HG02642 (cell line): ENCODE measurements at regions not wholly inside any gene's neighbourhood (a gene's known extent, or its start where the extent isn't known, plus 50 kb on each side); places are given as distances from the start of the nearest gene placed in this dataset.
"Not testable (repeated sequence)": the region's sequence is repeated elsewhere in the genome, so short reads cannot be mapped to it uniquely, and the experiment has no call there.

Source experiments
- ATAC-seq: cut with Tn5 transposase; IDR thresholded peaks from one replicate; pipeline ENCODE4 v1.9.1; 2021; ENCODE audit warnings: mild to moderate bottlenecking; ENCODE audit not compliant: unreplicated experiment, poor library complexity

DNA sequence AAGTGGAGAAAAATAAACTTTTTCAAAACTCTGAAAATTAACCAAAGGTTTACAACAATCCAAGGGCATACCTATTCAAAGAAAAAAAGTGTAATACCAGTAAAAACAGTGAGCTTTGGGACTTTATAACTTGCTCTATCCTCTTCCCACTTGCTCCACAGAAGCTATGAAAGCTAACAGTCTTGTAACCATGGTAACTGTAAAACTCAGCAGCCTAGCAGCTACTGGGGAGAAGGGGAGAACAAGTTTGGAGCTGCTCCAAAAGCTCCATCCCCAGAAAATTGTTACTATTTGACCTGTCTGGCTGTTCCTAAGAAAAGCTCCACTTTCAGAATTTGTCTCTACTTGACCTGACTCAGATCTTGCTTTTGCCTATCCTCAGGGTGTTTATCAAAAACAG lies 191.5 kb downstream of the OTUD1 start:
- ATAC-seq, result no peak

DNA sequence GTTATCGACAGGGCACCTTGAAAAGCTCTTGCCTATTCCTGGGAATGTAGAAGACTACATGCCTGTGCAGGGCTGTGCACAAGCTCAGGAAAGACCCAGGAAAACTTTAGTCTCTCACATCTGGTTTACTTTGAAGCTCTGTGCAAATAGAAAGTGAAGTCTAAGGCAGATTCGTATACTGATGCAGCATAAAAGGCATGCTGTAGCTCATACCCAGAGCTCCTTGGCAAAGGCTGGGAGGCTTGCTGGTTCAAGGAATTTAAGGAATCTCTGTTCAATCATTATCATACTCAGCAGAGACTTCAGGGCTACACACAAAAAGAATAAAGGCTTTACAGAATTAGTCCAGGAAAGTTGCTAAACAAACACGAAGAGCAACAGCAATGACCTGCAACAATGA lies 192.0 kb downstream of the OTUD1 start:
- ATAC-seq, result no peak

DNA sequence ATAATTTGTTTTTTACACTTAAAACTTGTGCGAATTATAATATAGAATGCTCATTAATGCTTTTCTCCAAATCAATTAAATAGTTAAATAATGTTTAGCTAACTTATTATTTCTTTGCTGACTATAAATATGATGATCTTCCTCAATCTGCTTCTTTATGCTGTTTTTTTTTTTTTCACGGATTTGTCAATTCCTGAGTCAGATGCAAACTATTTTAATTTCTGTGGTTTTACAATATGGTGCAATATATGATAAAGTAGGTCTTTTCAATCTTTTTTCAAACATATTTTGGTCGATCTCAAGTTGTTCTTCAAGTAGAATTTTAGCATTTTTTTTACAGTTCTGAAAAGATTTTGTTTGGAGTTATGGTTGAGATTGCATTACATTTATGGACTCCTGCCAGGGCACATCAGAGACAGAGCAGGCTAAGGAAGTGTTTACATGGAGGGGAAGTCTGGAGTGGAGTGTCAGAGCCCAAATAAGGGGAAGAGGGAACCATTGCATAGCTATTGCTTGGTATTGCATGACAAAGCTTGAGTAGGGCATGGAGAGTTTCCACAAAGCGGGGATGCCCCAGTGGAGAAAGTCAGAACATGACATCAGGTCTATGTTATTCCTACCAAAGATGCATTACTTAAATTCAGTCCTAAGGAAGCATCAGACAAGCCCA lies 204.4 kb downstream of the OTUD1 start:
- no peak for ATAC-seq

DNA sequence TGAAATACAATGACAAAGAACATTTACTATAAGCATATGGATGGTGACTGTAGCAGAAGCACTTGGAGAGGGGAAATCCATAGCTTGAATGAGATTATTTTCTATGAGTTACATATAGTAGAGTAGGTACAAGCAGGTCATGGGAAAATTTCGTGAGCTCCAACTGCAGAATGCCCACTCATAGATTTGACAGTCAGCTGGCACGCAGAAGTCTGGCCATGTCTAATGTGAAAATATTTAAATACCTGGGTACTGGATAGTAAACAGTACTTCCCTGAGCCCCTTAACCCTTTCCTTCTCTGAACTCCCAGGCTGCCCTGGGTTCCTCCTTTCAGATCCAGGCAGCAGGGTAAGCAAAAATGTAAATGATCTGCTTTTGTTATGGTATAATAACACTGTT lies 209.7 kb downstream of the OTUD1 start:
- ATAC-seq, result no peak

GRCh38 chr10:23656735-23657134 lies 217.9 kb downstream of the OTUD1 start:
- ATAC-seq, result no peak

GRCh38 chr10:23657677-23658076 lies 218.8 kb downstream of the OTUD1 start:
- ATAC-seq, result no peak

DNA sequence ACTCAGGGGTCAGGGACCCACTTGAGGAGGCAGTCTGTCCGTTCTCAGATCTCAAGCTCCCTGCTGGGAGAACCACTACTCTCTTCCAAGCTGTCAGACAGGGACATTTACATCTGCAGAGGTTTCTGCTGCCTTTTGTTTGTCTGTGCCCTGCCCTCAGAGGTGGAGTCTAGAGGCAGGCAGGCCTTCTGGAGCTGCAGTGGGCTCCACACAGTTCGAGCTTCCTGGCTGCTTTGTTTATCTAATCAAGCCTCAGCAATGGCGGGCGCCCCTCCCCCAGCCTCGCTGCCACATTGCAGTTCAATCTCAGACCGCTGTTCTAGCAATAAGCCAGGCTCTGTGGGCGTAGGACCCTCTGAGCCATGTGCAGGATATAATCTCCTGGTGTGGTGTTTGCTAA lies 233.0 kb downstream of the OTUD1 start:
- not testable (repeated sequence) for ATAC-seq

DNA sequence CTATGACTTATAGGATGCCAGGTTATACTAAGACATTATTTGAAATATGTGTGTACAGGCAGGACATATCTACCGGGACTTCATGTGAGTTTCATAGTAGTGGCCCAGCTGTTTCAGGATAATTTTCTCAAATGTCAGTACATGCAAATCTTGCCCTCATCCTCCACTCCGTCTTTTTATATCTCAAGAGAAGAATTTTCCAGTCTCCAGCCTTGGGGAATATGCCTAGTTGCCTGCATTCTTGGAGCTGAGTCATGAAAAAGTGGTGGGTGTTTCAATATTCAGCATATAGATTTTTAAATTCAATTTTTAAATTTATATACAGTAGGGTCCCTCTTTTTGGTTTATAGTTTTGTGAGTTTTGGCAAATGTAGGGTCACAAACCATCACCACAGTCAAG lies 236.7 kb downstream of the OTUD1 start:
- no peak for ATAC-seq

- ATAC-seq, result no peak
Observed at GRCh38 chr10:23676296-23676695, 237.4 kb downstream of the OTUD1 start.

GRCh38 chr10:23686722-23687121 lies 247.8 kb downstream of the OTUD1 start:
- ATAC-seq, result no peak

- ATAC-seq, result no peak
Observed at GRCh38 chr10:23692736-23693135, 253.9 kb downstream of the OTUD1 start.

DNA sequence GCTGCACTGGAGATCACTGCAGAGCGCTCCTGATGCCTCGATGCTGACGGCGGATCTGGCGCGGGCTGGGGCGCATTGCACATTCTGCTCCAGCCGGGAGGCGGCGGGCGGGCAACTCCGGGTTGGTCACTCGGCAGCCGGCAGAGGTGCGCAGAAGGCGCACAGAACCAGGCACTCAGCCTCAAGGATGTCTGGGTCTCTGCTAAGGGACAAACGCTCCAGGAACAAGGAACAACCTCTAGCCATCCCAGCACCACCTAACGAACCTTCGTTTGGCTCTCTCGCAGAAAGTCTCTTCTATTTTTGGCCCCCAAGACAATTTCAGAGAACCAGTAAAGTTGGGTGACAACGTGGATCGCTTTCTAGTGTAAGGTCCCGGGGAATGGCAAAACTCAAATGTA lies 254.6 kb downstream of the OTUD1 start:
- no peak for ATAC-seq

DNA sequence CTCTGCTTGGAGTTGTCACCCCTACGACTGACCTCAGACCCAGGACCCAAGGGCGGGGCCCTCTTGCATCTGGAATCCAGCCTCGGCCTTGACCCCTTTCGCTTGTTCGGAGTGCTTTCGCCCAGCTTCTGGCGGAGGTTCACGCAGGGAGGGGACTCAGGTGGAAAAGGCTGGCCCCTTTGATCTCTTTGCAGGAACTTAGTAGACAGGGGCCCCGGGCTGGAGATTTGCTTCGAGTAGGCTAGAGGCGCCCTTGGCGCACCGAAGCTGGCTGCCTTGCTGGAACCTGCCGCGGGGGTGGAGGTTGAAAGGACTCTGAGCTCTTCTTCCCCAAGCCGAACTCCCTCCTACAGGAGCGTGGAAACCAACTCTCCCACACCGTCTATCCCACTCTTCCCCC lies 255.1 kb downstream of the OTUD1 start:
- ATAC-seq, result no peak

- no peak for ATAC-seq
Observed at GRCh38 chr10:23694446-23694920, 255.6 kb downstream of the OTUD1 start.

DNA sequence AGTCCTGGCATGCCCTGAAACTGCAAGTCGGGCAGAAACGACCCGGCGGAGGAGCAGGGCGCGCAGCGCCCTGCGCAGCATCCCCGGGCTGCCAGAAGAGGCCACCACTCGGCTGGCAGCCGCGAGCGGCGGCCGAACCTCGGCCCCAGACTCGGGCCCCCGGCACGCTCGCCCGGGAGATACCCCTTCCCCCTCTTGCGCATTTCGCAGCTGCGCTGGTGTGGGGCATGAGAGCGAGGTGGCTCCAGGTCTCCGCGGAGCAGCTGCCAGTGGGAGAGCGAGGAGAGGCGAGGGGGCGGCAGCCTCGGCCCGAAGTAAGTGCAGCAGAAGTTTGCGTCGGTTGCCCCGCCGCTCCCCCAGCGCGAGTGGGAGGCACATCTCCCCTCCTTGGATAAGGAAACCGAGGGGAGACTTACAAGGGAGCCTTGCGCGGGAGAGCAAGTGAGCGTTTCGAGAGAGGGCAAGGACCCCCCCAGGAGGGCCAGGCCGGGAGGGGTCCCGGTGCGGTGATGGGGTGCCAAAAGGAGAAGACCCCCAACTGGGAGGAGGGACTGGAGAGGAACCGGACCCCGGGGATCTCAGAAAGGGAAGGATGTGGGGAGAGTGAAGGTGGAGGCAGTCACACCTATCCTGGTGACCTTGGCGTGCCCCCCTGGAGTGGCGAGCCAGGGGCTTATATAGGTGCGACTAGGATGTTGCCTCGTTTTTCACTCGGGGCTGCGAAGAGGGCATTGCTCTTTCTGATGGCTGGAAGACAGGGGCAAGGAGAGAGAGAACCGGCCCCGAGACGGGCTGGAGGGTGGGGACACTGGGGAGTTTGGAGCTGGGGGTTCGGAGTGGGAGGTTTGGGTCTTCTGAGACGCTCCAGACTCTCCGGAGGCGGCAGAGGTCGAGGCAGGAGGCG lies 256.3 kb downstream of the OTUD1 start:
- no peak for ATAC-seq

- no peak for ATAC-seq
Observed at GRCh38 chr10:23695825-23696420, 257.0 kb downstream of the OTUD1 start.

DNA sequence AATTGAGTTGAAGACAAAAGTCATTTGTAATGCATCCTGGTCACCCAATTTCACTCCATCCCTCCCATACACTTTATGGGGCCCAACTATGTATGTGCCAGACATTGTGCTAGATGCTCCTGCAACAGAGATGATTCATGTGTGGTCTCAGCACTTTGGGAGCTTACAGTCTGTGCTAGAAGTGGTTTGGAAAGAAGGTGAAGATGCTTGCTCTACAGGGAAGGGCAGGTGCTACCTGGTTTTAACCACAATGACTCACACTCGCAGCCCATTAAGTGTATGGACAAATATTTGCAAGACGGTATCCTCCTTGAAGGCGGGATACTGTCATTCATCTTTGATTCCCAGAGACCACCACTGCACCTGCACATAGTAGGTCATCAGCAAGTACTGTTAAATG lies 257.6 kb downstream of the OTUD1 start:
- ATAC-seq, result no peak

DNA sequence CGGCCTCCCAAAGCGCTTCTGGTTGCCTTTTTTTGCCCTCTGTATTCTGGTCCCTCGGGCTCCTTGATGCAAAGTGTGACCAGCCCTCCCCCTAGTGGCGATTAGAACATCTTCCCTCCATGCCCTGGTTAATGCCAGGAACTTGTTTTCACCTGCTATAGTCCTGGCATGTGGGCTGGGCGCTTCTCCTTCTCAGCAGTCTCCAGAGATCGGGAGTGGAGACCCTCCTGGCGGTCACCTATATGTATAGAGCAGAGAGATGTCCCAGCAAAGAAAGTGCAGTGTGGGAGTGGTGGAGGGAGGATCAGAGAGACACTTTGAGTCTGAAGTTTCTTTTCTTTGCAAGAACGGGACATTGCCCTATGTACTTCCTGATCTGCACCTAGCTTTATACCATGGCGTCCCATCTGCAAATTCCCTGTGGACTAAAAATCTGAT lies 264.1 kb downstream of the OTUD1 start:
- peak; percentile 98 for ATAC-seq

GRCh38 chr10:23715363-23715762 lies 276.5 kb downstream of the OTUD1 start:
- no peak for ATAC-seq

GRCh38 chr10:23717913-23718312 lies 279.0 kb downstream of the OTUD1 start:
- no peak for ATAC-seq

DNA sequence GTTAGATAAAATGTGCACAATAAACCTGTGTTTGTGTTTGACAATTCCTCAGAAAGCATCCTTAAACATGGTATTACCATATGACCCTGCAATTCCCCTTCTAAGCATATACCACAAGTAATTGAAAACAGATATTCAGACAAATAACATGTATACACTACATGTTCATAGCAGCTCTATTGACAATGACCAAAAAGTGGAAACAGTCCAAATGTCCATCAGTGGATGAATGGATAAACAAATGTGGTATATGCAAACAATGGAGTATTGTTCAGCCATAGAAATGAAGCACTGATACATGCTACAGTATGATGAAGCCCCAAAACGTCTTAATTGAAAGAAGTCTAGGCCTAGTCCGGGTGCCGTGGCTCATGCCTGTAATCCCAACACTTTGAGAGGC lies 280.1 kb downstream of the OTUD1 start:
- no peak for ATAC-seq
